GM20000 (cell line): ENCODE measurements at regions not wholly inside any gene's neighbourhood (a gene's known extent, or its start where the extent isn't known, plus 50 kb on each side); places are given as distances from the start of the nearest gene placed in this dataset.

Experiments used
- DNase-seq: peaks from one replicate; pipeline ENCODE4 v3.0.0; 2012; ENCODE audit warnings: low spot score
- CTCF ChIP-seq: IDR thresholded peaks from 2 replicates; pipeline ENCODE4 v1.5.1; 2012; ENCODE audit warnings: mild to moderate bottlenecking, control low read depth; ENCODE audit errors: extremely low read depth, missing control alignments

DNA sequence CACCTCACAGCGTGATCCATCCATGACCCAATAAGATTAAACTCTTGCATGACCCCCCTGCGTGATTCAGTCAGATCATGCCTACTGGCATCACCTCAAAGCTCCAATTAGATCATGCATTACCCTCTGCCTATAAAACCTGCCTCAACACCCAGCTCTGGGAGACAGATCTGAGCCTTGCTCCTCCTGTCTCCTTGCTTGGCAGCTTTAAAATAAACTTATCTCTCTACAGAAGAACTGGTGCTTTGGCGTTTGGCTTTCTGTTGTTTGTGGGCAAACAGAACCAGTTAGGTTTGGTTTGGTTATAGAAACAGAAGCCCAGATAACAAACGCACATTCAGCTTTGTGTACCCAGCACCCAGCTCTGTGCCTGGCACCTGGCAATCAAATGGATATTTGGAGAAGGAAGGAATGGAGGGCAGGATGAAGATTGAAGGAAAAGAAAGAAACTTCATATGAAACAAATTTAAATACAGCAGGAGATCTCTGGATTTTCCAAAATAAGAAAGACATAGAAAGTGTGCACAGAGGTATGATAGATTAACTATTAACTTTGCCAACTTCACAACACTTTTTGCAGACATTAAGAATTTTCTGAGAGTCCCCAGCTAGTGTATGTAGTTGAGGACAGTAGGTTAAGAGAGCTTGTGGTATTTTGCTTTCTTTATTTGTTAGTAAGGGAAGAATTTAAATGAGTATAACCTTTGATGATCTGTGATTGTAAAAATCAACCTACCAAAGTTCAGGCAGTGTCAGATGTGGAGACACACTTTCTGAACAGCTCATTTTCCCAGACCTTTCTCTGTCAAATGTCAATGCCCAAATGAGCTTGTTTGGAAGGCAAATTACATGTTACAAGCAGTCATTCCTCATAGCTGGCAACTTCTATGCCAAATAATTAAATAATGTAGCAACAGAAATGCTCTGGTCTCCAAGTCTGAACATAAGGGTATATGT lies 102.1 kb upstream of the ASTN2 start:
- no peak for DNase-seq

GRCh38 chr9:117511852-117512481 lies 97.1 kb upstream of the ASTN2 start:
- no peak for TF ChIP-seq CTCF

More for the DNA sequence above, 102.1 kb upstream of the ASTN2 start:
- no peak for TF ChIP-seq CTCF

DNA sequence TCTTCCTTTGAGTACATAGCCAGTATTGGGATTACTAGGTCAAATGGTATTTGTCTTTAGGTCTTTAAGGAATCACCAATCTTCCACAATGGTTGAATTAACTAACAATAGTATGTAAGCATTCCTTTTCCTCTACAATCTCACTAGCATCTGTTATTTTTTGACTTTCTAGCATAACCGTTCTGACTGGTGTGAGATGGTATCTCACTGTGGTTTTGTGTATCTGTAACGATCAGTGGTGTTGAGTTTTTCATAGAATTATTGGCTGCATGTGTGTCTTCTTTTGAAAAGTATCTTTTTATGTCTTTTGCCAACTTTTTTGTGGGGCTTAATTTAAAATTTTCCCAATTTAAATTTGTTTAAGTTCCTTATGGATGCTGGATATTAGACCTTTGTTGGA lies 81.5 kb upstream of the ASTN2 start:
- DNase-seq = no peak
- no peak for TF ChIP-seq CTCF

More at GRCh38 chr9:117511852-117512481, 97.1 kb upstream of the ASTN2 start:
- no peak for DNase-seq

GRCh38 chr9:117494401-117495090 lies 79.7 kb upstream of the ASTN2 start:
- no peak for TF ChIP-seq CTCF
- no peak for DNase-seq

GRCh38 chr9:117492476-117492875 lies 77.6 kb upstream of the ASTN2 start:
- no peak for TF ChIP-seq CTCF
- no peak for DNase-seq

GRCh38 chr9:117491491-117491890 lies 76.6 kb upstream of the ASTN2 start:
- no peak for DNase-seq
- TF ChIP-seq CTCF = no peak

DNA sequence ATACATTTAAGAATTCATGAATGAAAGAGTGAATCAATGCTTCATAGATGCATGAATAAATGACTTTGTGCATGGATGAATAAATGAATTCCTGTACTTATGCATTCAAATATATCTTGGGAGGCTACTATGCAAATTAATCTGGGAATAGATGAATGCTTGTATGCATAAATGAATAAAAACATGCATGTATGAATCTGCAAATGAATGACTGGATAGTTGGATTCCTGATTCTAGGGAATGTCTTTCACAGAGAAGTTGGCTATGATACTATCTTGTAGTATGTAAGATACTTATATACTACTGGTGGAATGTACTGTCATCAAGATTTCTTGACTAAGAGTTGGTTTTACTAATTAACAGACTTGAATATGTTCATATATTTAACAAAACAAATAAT lies 75.3 kb upstream of the ASTN2 start:
- no peak for DNase-seq
- no peak for TF ChIP-seq CTCF
